GM12878 (cell line): ENCODE measurements at regions not wholly inside any gene's neighbourhood (a gene's known extent, or its start where the extent isn't known, plus 50 kb on each side); places are given as distances from the start of the nearest gene placed in this dataset.

ENCODE experiments used
- ATAC-seq: fragments of 200-7000 bp; cut with Tn5 transposase; 3 replicates; pipeline ENCODE4 v1.9.1; 2020; ENCODE audit warnings: mild to moderate bottlenecking, moderate library complexity
- BruUV-seq: library from RNA; stranded (reverse); fragments of 400-500 nt; replicated peaks from 2 replicates; lab custom pipeline; 2021; lab: Mats Ljungman, UMichigan
- CTCF ChIA-PET: fragments of 300-600 bp; sonication (Branson Sonifier 250); formaldehyde crosslinking; extraction: SDS; loops from one replicate; lab custom pipeline; 2021; ENCODE audit warnings: inconsistent platforms; lab: Yijun Ruan, JAX
- POLR2A ChIA-PET: fragments of 350-600 bp; formaldehyde crosslinking; extraction: SDS; loops from one replicate; lab custom pipeline; 2021; ENCODE audit warnings: inconsistent platforms; lab: Charles Lee
- RAD21 ChIA-PET: fragments of 300-600 bp; sonication (Branson Sonifier 250); formaldehyde crosslinking; loops from one replicate; lab custom pipeline; 2023; ENCODE audit warnings: antibody characterized with exemption; ENCODE audit not compliant: unreplicated experiment; lab: Charles Lee
- SMC1A ChIA-PET: fragments of 300-600 bp; sonication (Branson Sonifier 250); formaldehyde crosslinking; loops from one replicate; lab custom pipeline; 2023; ENCODE audit not compliant: unreplicated experiment, uncharacterized antibody; lab: Charles Lee
- DNase-seq: peaks from one replicate; pipeline ENCODE4 v3.0.0-alpha.2; 2011; ENCODE audit warnings: low read depth, low spot score
- FAIRE-seq: peaks from 3 replicates; lab custom pipeline; 2011; peaks lifted over from hg19 to GRCh38; lab: Jason Lieb, UNC
- H2AFZ ChIP-seq: 2 replicates; pipeline ENCODE4 v1.6.0; 2011; ENCODE audit warnings: low read depth, low read length, control low read depth; ENCODE audit not compliant: control insufficient read depth
- H3K27ac ChIP-seq: 2 replicates; pipeline ENCODE4 v1.5.1; 2011; ENCODE audit warnings: control low read depth; ENCODE audit not compliant: control insufficient read depth, insufficient read depth
- H3K27me3 ChIP-seq, 2 experiments: replicated peaks in 1 of 2; 2 replicates each; pipeline versions ENCODE4 v1.6.0 to v1.6.1; 2011; ENCODE audit warnings: low read length in 1 of 2; ENCODE audit not compliant: control insufficient read depth in 2 of 2, insufficient read depth in 2 of 2
- H3K36me3 ChIP-seq, 2 experiments: 2 replicates each; pipeline ENCODE4 v1.5.1; 2011; ENCODE audit warnings: low read length in 1 of 2; ENCODE audit not compliant: control insufficient read depth in 2 of 2, insufficient read depth in 2 of 2
- H3K4me1 ChIP-seq: 2 replicates; pipeline ENCODE4 v1.6.1; 2011; ENCODE audit warnings: mild to moderate bottlenecking, low read length, moderate library complexity, mixed read lengths; ENCODE audit not compliant: control insufficient read depth, insufficient read depth
- H3K4me2 ChIP-seq: 2 replicates; pipeline ENCODE4 v1.6.0; 2011; ENCODE audit warnings: control low read depth; ENCODE audit not compliant: control insufficient read depth, insufficient read depth
- H3K4me3 ChIP-seq: fragments of 200-600 bp; sonication (generic); 2 replicates; pipeline ENCODE4 v1.5.1; 2016
- H3K79me2 ChIP-seq: 2 replicates; pipeline ENCODE4 v1.6.0; 2011; ENCODE audit warnings: low read length; ENCODE audit not compliant: control insufficient read depth, insufficient read depth
- H3K9ac ChIP-seq: 2 replicates; pipeline ENCODE4 v1.8.0; 2011; ENCODE audit warnings: low read length, control low read depth, mixed read lengths; ENCODE audit not compliant: control insufficient read depth, insufficient read depth
- H3K9me3 ChIP-seq: replicated peaks from 3 replicates; pipeline ENCODE4 v1.5.1; 2011; ENCODE audit warnings: mild to moderate bottlenecking, low read length; ENCODE audit not compliant: control insufficient read depth, insufficient read depth
- H4K20me1 ChIP-seq: 2 replicates; pipeline ENCODE4 v1.6.0; 2011; ENCODE audit not compliant: control insufficient read depth, insufficient read depth
- CBFB ChIP-seq: IDR thresholded peaks from 2 replicates; pipeline ENCODE4 v1.6.1; 2016; ENCODE audit warnings: antibody characterized with exemption, low read depth
- CHD4 ChIP-seq: fragments of 200-600 bp; sonication (generic); IDR thresholded peaks from 2 replicates; pipeline ENCODE4 v1.6.1; 2016; ENCODE audit warnings: mild to moderate bottlenecking
- HDAC6 ChIP-seq: fragments of 200-600 bp; sonication (generic); IDR thresholded peaks from one replicate; pipeline ENCODE4 v1.8.0; 2017; ENCODE audit warnings: antibody characterized with exemption; ENCODE audit not compliant: unreplicated experiment
- HDGF ChIP-seq: fragments of 450-650 bp; IDR thresholded peaks from 2 replicates; pipeline ENCODE4 v1.6.1; 2016; ENCODE audit warnings: antibody characterized with exemption
- IRF4 ChIP-seq: IDR thresholded peaks from 2 replicates; pipeline ENCODE4 v1.6.1; 2011; ENCODE audit warnings: low read depth, low read length
- IRF5 ChIP-seq: fragments of 450-650 bp; IDR thresholded peaks from 2 replicates; pipeline ENCODE4 v1.6.1; 2017; ENCODE audit warnings: borderline replicate concordance
- JUND ChIP-seq: IDR thresholded peaks from 2 replicates; pipeline ENCODE4 v1.6.1; 2012; ENCODE audit warnings: low read depth, mild to moderate bottlenecking, low read length, improper control_type of control experiment, moderate library complexity
- NFYA ChIP-seq: IDR thresholded peaks from 2 replicates; pipeline ENCODE4 v1.6.1; 2011; ENCODE audit warnings: low read depth, mild to moderate bottlenecking, low read length, improper control_type of control experiment, borderline replicate concordance
- NR2C2 ChIP-seq: IDR thresholded peaks from 2 replicates; pipeline ENCODE4 v1.6.1; 2011; ENCODE audit warnings: borderline replicate concordance, low read depth; ENCODE audit not compliant: control insufficient read depth, insufficient read length
- RAD21 ChIP-seq: IDR thresholded peaks from 2 replicates; pipeline ENCODE4 v1.6.1; 2011; ENCODE audit warnings: mild to moderate bottlenecking, low read depth, low read length, moderate library complexity; ENCODE audit not compliant: insufficient read depth
- RCOR1 ChIP-seq: conservative IDR thresholded peaks from 2 replicates; pipeline ENCODE4 v1.6.1; 2012; ENCODE audit warnings: low read depth, low read length, improper control_type of control experiment
- RFX5 ChIP-seq: IDR thresholded peaks from 2 replicates; pipeline ENCODE4 v1.6.1; 2011; ENCODE audit warnings: low read depth, low read length, improper control_type of control experiment
- TCF7 ChIP-seq: IDR thresholded peaks from 2 replicates; pipeline ENCODE4 v1.6.1; 2014; ENCODE audit warnings: antibody characterized with exemption, borderline replicate concordance
- ZBTB40 ChIP-seq: fragments of 450-650 bp; IDR thresholded peaks from 2 replicates; pipeline ENCODE4 v1.6.1; 2016; ENCODE audit warnings: mild to moderate bottlenecking, moderate library complexity, borderline replicate concordance
- ZNF592 ChIP-seq: fragments of 450-650 bp; IDR thresholded peaks from 2 replicates; pipeline ENCODE4 v1.6.1; 2017; ENCODE audit warnings: mild to moderate bottlenecking, moderate library complexity
- ZNF622 ChIP-seq: fragments of 450-650 bp; IDR thresholded peaks from 2 replicates; pipeline ENCODE4 v1.6.1; 2017; ENCODE audit warnings: mild to moderate bottlenecking, inconsistent platforms
- in situ Hi-C: fragments of 300-500 bp; cut with MboI; formaldehyde crosslinking; loops from 9 replicates; pipeline ENCODE4 v1.14.3; 2018; ENCODE audit warnings: mixed read lengths
- intact Hi-C: fragments of 100-400 bp; cut with micrococcal nuclease; formaldehyde crosslinking; loops from one replicate; pipeline ENCODE4 v1.14.2; 2022; ENCODE audit not compliant: unreplicated experiment

- TF ChIP-seq ZBTB40 (no peak), IRF4 (no peak), RAD21 (no peak), RFX5 (no peak), HDAC6 (no peak), CBFB (no peak), HDGF (no peak), TCF7 (no peak)
- TF ChIP-seq, all 136 proteins: peak for 0
Observed at GRCh38 chr18:42475157-42475556, 520.1 kb downstream of the PIK3C3 start (continued).

- Histone ChIP-seq H3K4me3 (no peak overlapping the region), H4K20me1 (no peaks in the 10 kb centered on the region), H3K4me2 (no peak overlapping the region), H3K27ac (no peak overlapping the region), H3K9ac (no peak overlapping the region), H3K27me3 (no peaks in the 10 kb centered on the region), H2AFZ (no peak overlapping the region), H3K9me3 (no peaks in the 10 kb centered on the region), H3K4me1 (no peaks in the 10 kb centered on the region), H3K79me2 (no peaks in the 10 kb centered on the region), H3K36me3 (no peaks in the 10 kb centered on the region)
- ChIA-PET RAD21 (no interaction called here), POLR2A (no interaction called here), CTCF (interaction anchor here (1.4 kb wide), 1 partner anchor 33 kb away, joined by 3 read pairs; no protein-coding TSS in a partner anchor), SMC1A (interaction anchor here (0.6 kb wide), 1 partner anchor 149 kb away, joined by 3 read pairs; no protein-coding TSS in a partner anchor)
- intact Hi-C loops = no loop called here
- ATAC-seq = no peak
- no peak for FAIRE-seq
- no peak for DNase-seq
- in situ Hi-C loops = no loop called here
- BruUV-seq = no TSS peak
- TF ChIP-seq IRF5 (no peak), TCF7 (no peak), ZNF592 (no peak), JUND (no peak), NFYA (no peak), CHD4 (no peak), ZNF622 (no peak), NR2C2 (no peak), RCOR1 (no peak)
Observed at GRCh38 chr18:42477267-42477666, 522.2 kb downstream of the PIK3C3 start.
